A549 (cell line): ENCODE measurements at regions not wholly inside any gene's neighbourhood (a gene's known extent, or its start where the extent isn't known, plus 50 kb on each side); places are given as distances from the start of the nearest gene placed in this dataset.

Source experiments
- ATAC-seq, 2 experiments: fragments of 200-7000 bp in 1 of 2; fragments of >200 bp in 1 of 2; cut with Nextera tagmentation in 1 of 2; cut with Tn5 transposase in 1 of 2; 3 replicates each; pipeline versions ENCODE4 v1.8.0 to v1.9.1; 2018 to 2020; ENCODE audit warnings: mild to moderate bottlenecking in 1 of 2, moderate library complexity in 1 of 2
- CTCF ChIA-PET: fragments of 300-600 bp; sonication (Branson Sonifier 250); formaldehyde crosslinking; extraction: SDS; loops from one replicate; lab custom pipeline; 2021; ENCODE audit warnings: antibody characterized with exemption, inconsistent platforms; lab: Yijun Ruan, JAX
- POLR2A ChIA-PET: fragments of 350-600 bp; formaldehyde crosslinking; extraction: SDS; loops from one replicate; lab custom pipeline; 2021; ENCODE audit warnings: antibody characterized with exemption, inconsistent platforms; lab: Yijun Ruan, JAX
- DNase-seq, 2 experiments: peaks; one replicate each; pipeline versions ENCODE4 v3.0.0 to v3.0.0-alpha.2; 2011 to 2016; ENCODE audit warnings: low read depth in 1 of 2, low spot score in 1 of 2
- FAIRE-seq: peaks from 2 replicates; lab custom pipeline; 2011; peaks lifted over from hg19 to GRCh38; lab: Jason Lieb, UNC
- H3K27ac ChIP-seq, 2 experiments: fragments of >200 bp; sonication (Bioruptor Twin); formaldehyde crosslinking; 3 replicates each; pipeline ENCODE4 v1.5.1; 2016 to 2017
- H3K4me1 ChIP-seq: fragments of >200 bp; sonication (Bioruptor Twin); formaldehyde crosslinking; 3 replicates; pipeline ENCODE4 v1.6.1; 2016
- H3K4me2 ChIP-seq: fragments of >200 bp; sonication (Bioruptor Twin); formaldehyde crosslinking; 3 replicates; pipeline ENCODE4 v1.6.1; 2016
- H3K4me3 ChIP-seq: fragments of >200 bp; sonication (Bioruptor Twin); formaldehyde crosslinking; 3 replicates; pipeline ENCODE4 v1.5.1; 2016
- H3K9me3 ChIP-seq: fragments of >200 bp; sonication (Bioruptor Twin); formaldehyde crosslinking; 3 replicates; pipeline ENCODE4 v1.6.1; 2016
- CBX2 ChIP-seq: fragments of 200-600 bp; sonication (generic); IDR thresholded peaks from 2 replicates; pipeline ENCODE4 v1.6.1; 2016; ENCODE audit warnings: low read depth, mild to moderate bottlenecking, borderline replicate concordance
- CEBPB ChIP-seq, 2 experiments: fragments of >200 bp in 1 of 2; sonication (Bioruptor Twin) in 1 of 2; formaldehyde crosslinking in 1 of 2; IDR thresholded peaks; 2 replicates each; pipeline ENCODE4 v1.6.1; 2012 to 2016
- CTCF ChIP-seq: fragments of >200 bp; sonication (Bioruptor Twin); formaldehyde crosslinking; IDR thresholded peaks from 3 replicates; pipeline ENCODE4 v1.5.1; 2016
- E2F6 ChIP-seq: IDR thresholded peaks from 2 replicates; pipeline ENCODE4 v1.6.1; 2012; ENCODE audit warnings: low read depth, borderline replicate concordance
- EHMT2 ChIP-seq: fragments of 200-600 bp; sonication (generic); IDR thresholded peaks from 2 replicates; pipeline ENCODE4 v1.6.1; 2016; ENCODE audit warnings: antibody characterized with exemption, low read depth, mild to moderate bottlenecking, moderate library complexity
- ELK1 ChIP-seq: fragments of 150-350 bp; IDR thresholded peaks from 2 replicates; pipeline ENCODE4 v1.6.1; 2014; ENCODE audit warnings: low read depth, mild to moderate bottlenecking, low read length
- EP300 ChIP-seq, 2 experiments: fragments of >200 bp; sonication (Bioruptor Twin); formaldehyde crosslinking; IDR thresholded peaks; 2 replicates in 1 of 2; 3 replicates in 1 of 2; pipeline ENCODE4 v1.6.1; 2016 to 2017
- ESRRA ChIP-seq: fragments of 150-350 bp; IDR thresholded peaks from 2 replicates; pipeline ENCODE4 v1.6.1; 2014; ENCODE audit warnings: mild to moderate bottlenecking, low read length, borderline replicate concordance
- FOSB ChIP-seq: fragments of 250-450 bp; sonication (Bioruptor Pico); IDR thresholded peaks from 2 replicates; pipeline ENCODE4 v1.5.0; 2020; ENCODE audit warnings: mild to moderate bottlenecking, moderate library complexity
- FOSL2 ChIP-seq, 2 experiments: fragments of 450-650 bp in 1 of 2; fragments of >200 bp in 1 of 2; sonication (Bioruptor Twin) in 1 of 2; formaldehyde crosslinking; IDR thresholded peaks; 2 replicates each; pipeline versions ENCODE4 v1.5.0 to v1.6.1; 2016 to 2020; ENCODE audit warnings: mild to moderate bottlenecking in 1 of 2, moderate library complexity in 1 of 2
- HEYL ChIP-seq: fragments of 250-450 bp; sonication (Bioruptor Pico); IDR thresholded peaks from 2 replicates; pipeline ENCODE4 v1.8.0; 2021; ENCODE audit warnings: mild to moderate bottlenecking, moderate library complexity
- HOXB13 ChIP-seq: fragments of 250-450 bp; sonication (Bioruptor Pico); IDR thresholded peaks from 2 replicates; pipeline ENCODE4 v1.5.0; 2020; ENCODE audit warnings: low read depth, mild to moderate bottlenecking, moderate library complexity
- HOXB5 ChIP-seq: fragments of 250-450 bp; sonication (Bioruptor Pico); IDR thresholded peaks from 2 replicates; pipeline ENCODE4 v1.5.0; 2020; ENCODE audit warnings: mild to moderate bottlenecking, moderate library complexity
- JUN ChIP-seq, 2 experiments: fragments of >200 bp; sonication (Bioruptor Twin); formaldehyde crosslinking; IDR thresholded peaks; 2 replicates in 1 of 2; 3 replicates in 1 of 2; pipeline ENCODE4 v1.6.1; 2016 to 2017
- JUNB ChIP-seq: fragments of >200 bp; sonication (Bioruptor Twin); formaldehyde crosslinking; IDR thresholded peaks from 2 replicates; pipeline ENCODE4 v1.6.1; 2016
- KDM1A ChIP-seq: fragments of 200-600 bp; sonication (generic); IDR thresholded peaks from 2 replicates; pipeline ENCODE4 v1.6.1; 2016; ENCODE audit warnings: low read depth, mild to moderate bottlenecking
- MAFK ChIP-seq: fragments of 450-650 bp; IDR thresholded peaks from 2 replicates; pipeline ENCODE4 v1.6.1; 2014; ENCODE audit not compliant: partially characterized antibody
- MAX ChIP-seq: IDR thresholded peaks from 2 replicates; pipeline ENCODE4 v1.6.1; 2012
- NFE2L2 ChIP-seq: fragments of 150-350 bp; conservative IDR thresholded peaks from 2 replicates; pipeline ENCODE4 v1.6.1; 2014; ENCODE audit warnings: low read length
- NPAS2 ChIP-seq: fragments of 250-450 bp; sonication (Bioruptor Pico); IDR thresholded peaks from 2 replicates; pipeline ENCODE4 v1.8.0; 2022; ENCODE audit warnings: mild to moderate bottlenecking, moderate library complexity, borderline replicate concordance
- PBX3 ChIP-seq: IDR thresholded peaks from 2 replicates; pipeline ENCODE4 v1.6.1; 2012
- POLR2A ChIP-seq: IDR thresholded peaks from 2 replicates; pipeline ENCODE4 v1.6.1; 2012; ENCODE audit warnings: mild to moderate bottlenecking, low read length
- POLR2AphosphoS2 ChIP-seq: conservative IDR thresholded peaks from 2 replicates; pipeline ENCODE4 v1.6.1; 2012; ENCODE audit warnings: low read length, improper control_type of control experiment, inconsistent platforms
- RAD21 ChIP-seq, 2 experiments: fragments of >200 bp in 1 of 2; sonication (Bioruptor Twin) in 1 of 2; formaldehyde crosslinking in 1 of 2; IDR thresholded peaks in 1 of 2; conservative IDR thresholded peaks in 1 of 2; 2 replicates in 1 of 2; 3 replicates in 1 of 2; pipeline ENCODE4 v1.6.1; 2012 to 2018; ENCODE audit warnings: inconsistent platforms in 1 of 2
- RARB ChIP-seq: fragments of 250-450 bp; sonication (Bioruptor Pico); IDR thresholded peaks from 2 replicates; pipeline ENCODE4 v1.8.0; 2021; ENCODE audit warnings: mild to moderate bottlenecking, moderate library complexity
- RCOR1 ChIP-seq: fragments of 150-350 bp; IDR thresholded peaks from 2 replicates; pipeline ENCODE4 v1.6.1; 2014; ENCODE audit warnings: antibody characterized with exemption, low read length, low read depth
- RFX5 ChIP-seq: fragments of 450-650 bp; IDR thresholded peaks from 2 replicates; pipeline ENCODE4 v1.7.1; 2014; ENCODE audit warnings: antibody characterized with exemption, mild to moderate bottlenecking, moderate library complexity
- RNF2 ChIP-seq: fragments of 200-600 bp; sonication (generic); IDR thresholded peaks from 2 replicates; pipeline ENCODE4 v1.6.1; 2016; ENCODE audit warnings: low read depth, mild to moderate bottlenecking, antibody characterized with exemption, moderate library complexity, borderline replicate concordance
- SREBF2 ChIP-seq: fragments of 450-650 bp; IDR thresholded peaks from 2 replicates; pipeline ENCODE4 v1.6.1; 2014; ENCODE audit warnings: mild to moderate bottlenecking, moderate library complexity
- TFCP2L1 ChIP-seq: fragments of 250-450 bp; sonication (Bioruptor Pico); IDR thresholded peaks from 2 replicates; pipeline ENCODE4 v1.5.0; 2021; ENCODE audit warnings: mild to moderate bottlenecking
- TP53 ChIP-seq: fragments of 250-450 bp; sonication (Bioruptor Pico); IDR thresholded peaks from 2 replicates; pipeline ENCODE4 v1.5.0; 2021; ENCODE audit warnings: mild to moderate bottlenecking, moderate library complexity
- ZC3H11A ChIP-seq: fragments of 450-650 bp; IDR thresholded peaks from 2 replicates; pipeline ENCODE4 v1.6.1; 2014; ENCODE audit warnings: antibody characterized with exemption, mild to moderate bottlenecking
- ZSCAN20 ChIP-seq: fragments of 250-450 bp; sonication (Bioruptor Pico); IDR thresholded peaks from 2 replicates; pipeline ENCODE4 v1.8.0; 2022; ENCODE audit warnings: mild to moderate bottlenecking, moderate library complexity
- WGBS: methylation state at CpG from one replicate; pipeline ENCODE4 v1.1.6; 2017; ENCODE audit errors: missing lambda C conversion rate; 5-methylcytosine and 5-hydroxymethylcytosine counted together

GRCh38 chr5:68646144-68646543 is 430.6 kb downstream of the PIK3R1 start:
- Histone ChIP-seq H3K4me3 (no peak overlapping the region), H3K4me2 (no peak overlapping the region), H3K27ac (no peak overlapping the region), H3K9me3 (no peaks in the 10 kb centered on the region), H3K4me1 (no peaks in the 10 kb centered on the region)
- 52% methylated on average over 1 of the region's 1 CpG for WGBS
- ChIA-PET CTCF (no interaction called here), POLR2A (no interaction called here)
- FAIRE-seq: no peak
- no peak for DNase-seq
- no peak for ATAC-seq
- TF ChIP-seq TFCP2L1 (CRISPR knock-in tag): no peak
- no peak for TF ChIP-seq ZC3H11A
- no peak for TF ChIP-seq HOXB5 (CRISPR knock-in tag)
- no peak for TF ChIP-seq RAD21 (conservative IDR thresholded peaks at IDR 0.05 in 1 of 2, IDR thresholded peaks at IDR 0.05 in 1 of 2)
- no peak for TF ChIP-seq KDM1A
- no peak for TF ChIP-seq EP300 (IDR thresholded peaks at IDR 0.05)
- TF ChIP-seq POLR2A: no peak
- no peak for TF ChIP-seq CTCF
- no peak for TF ChIP-seq ESRRA
- TF ChIP-seq CBX2: no peak
- no peak for TF ChIP-seq RFX5
- no peak for TF ChIP-seq JUNB
- no peak for TF ChIP-seq MAX
- no peak for TF ChIP-seq PBX3
- no peak for TF ChIP-seq NPAS2 (CRISPR knock-in tag)
- no peak for TF ChIP-seq FOSB (CRISPR knock-in tag)
- no peak for TF ChIP-seq NFE2L2
- no peak for TF ChIP-seq TP53
- TF ChIP-seq, all 56 proteins: peak for 0

GRCh38 chr5:68647743-68648142 is 432.2 kb downstream of the PIK3R1 start:
- POLR2A ChIA-PET: no interaction called here
- 47% methylated on average over 3 of the region's 3 CpGs for WGBS
- CTCF ChIA-PET: interaction anchor here (1.3 kb wide), 1 partner anchor 374 kb away, joined by 3 read pairs; no protein-coding TSS in a partner anchor
- Histone ChIP-seq H3K4me3 (no peak overlapping the region), H3K4me2 (no peak overlapping the region), H3K9me3 (no peaks in the 10 kb centered on the region), H3K27ac (no peak overlapping the region), H3K4me1 (peaks cover 5% of the 10 kb centered on the region; the same call in 2 of the 3 replicates)
- TF ChIP-seq RARB (CRISPR knock-in tag) (no peak), E2F6 (no peak), MAFK (no peak), NFE2L2 (no peak), ELK1 (no peak), CEBPB (IDR thresholded peaks at IDR 0.05) (no peak), JUN (IDR thresholded peaks at IDR 0.05) (no peak), SREBF2 (no peak), HEYL (CRISPR knock-in tag) (no peak), ZSCAN20 (no peak), RCOR1 (no peak), EP300 (IDR thresholded peaks at IDR 0.05) (no peak), EHMT2 (no peak), RNF2 (no peak), TFCP2L1 (CRISPR knock-in tag) (no peak), JUNB (no peak), FOSL2 (IDR thresholded peaks at IDR 0.05) (no peak), FOSL2 (CRISPR knock-in tag; IDR thresholded peaks at IDR 0.05) (no peak), HOXB13 (no peak), POLR2AphosphoS2 (no peak)
- DNase-seq: no peak
- ATAC-seq: no peak
- no peak for FAIRE-seq
